HG03139 (cell line): ENCODE measurements at regions not wholly inside any gene's neighbourhood (a gene's known extent, or its start where the extent isn't known, plus 50 kb on each side); places are given as distances from the start of the nearest gene placed in this dataset.
"Not testable (repeated sequence)": the region's sequence is repeated elsewhere in the genome, so short reads cannot be mapped to it uniquely, and the experiment has no call there.

Experiments used
- ATAC-seq: cut with Tn5 transposase; IDR thresholded peaks from one replicate; pipeline ENCODE4 v1.9.1; 2021; ENCODE audit not compliant: unreplicated experiment

GRCh38 chr13:38008636-38009035 lies 139.1 kb upstream of the TRPC4 start:
- no peak for ATAC-seq

GRCh38 chr13:38002606-38003005 lies 133.0 kb upstream of the TRPC4 start:
- ATAC-seq, result no peak

- no peak for ATAC-seq
Measured at GRCh38 chr13:37997641-37998040, 128.1 kb upstream of the TRPC4 start.

GRCh38 chr13:37995092-37995491 lies 125.5 kb upstream of the TRPC4 start:
- no peak for ATAC-seq

- no peak for ATAC-seq
Measured at GRCh38 chr13:37986811-37987210, 117.2 kb upstream of the TRPC4 start.

- ATAC-seq, result no peak
Measured at GRCh38 chr13:37985281-37985680, 115.7 kb upstream of the TRPC4 start.

GRCh38 chr13:37984357-37984756 lies 114.8 kb upstream of the TRPC4 start:
- ATAC-seq, result no peak

GRCh38 chr13:37981932-37982331 lies 112.4 kb upstream of the TRPC4 start:
- no peak for ATAC-seq

- no peak for ATAC-seq
Measured at GRCh38 chr13:37978680-37979079, 109.1 kb upstream of the TRPC4 start.

- no peak for ATAC-seq
Measured at GRCh38 chr13:37968555-37968954, 99.0 kb upstream of the TRPC4 start.

- ATAC-seq, result no peak
Measured at GRCh38 chr13:37966266-37966665, 96.7 kb upstream of the TRPC4 start.

GRCh38 chr13:37960427-37960826 lies 90.9 kb upstream of the TRPC4 start:
- no peak for ATAC-seq

- no peak for ATAC-seq
Measured at GRCh38 chr13:37959284-37959683, 89.7 kb upstream of the TRPC4 start.

GRCh38 chr13:37956536-37956935 lies 87.0 kb upstream of the TRPC4 start:
- ATAC-seq, result no peak

- ATAC-seq, result not testable (repeated sequence)
Measured at GRCh38 chr13:37954597-37954996, 85.0 kb upstream of the TRPC4 start.

GRCh38 chr13:37954191-37954590 lies 84.6 kb upstream of the TRPC4 start:
- ATAC-seq, result no peak

GRCh38 chr13:37953696-37954095 lies 84.1 kb upstream of the TRPC4 start:
- ATAC-seq, result no peak

GRCh38 chr13:37950016-37950415 lies 80.4 kb upstream of the TRPC4 start:
- ATAC-seq, result no peak

- no peak for ATAC-seq
Measured at GRCh38 chr13:37947419-37948140, 78.0 kb upstream of the TRPC4 start.

GRCh38 chr13:37945651-37946575 lies 76.3 kb upstream of the TRPC4 start:
- no peak for ATAC-seq

GRCh38 chr13:37944869-37945442 lies 75.4 kb upstream of the TRPC4 start:
- no peak for ATAC-seq
